Epithelial cell of proximal tubule (primary cell): ENCODE measurements at regions not wholly inside any gene's neighbourhood (a gene's known extent, or its start where the extent isn't known, plus 50 kb on each side); places are given as distances from the start of the nearest gene placed in this dataset.

Experiments used
- DNase-seq: peaks from one replicate; pipeline ENCODE4 v3.0.0-alpha.2; 2011; ENCODE audit warnings: low read depth
- H3K4me3 ChIP-seq: 2 replicates; pipeline ENCODE4 v1.5.1; 2011; ENCODE audit warnings: low read depth, mild to moderate bottlenecking, low read length
- CTCF ChIP-seq: conservative IDR thresholded peaks from 2 replicates; pipeline ENCODE4 v1.5.1; 2012; ENCODE audit warnings: low read depth, mild to moderate bottlenecking, low read length

DNA sequence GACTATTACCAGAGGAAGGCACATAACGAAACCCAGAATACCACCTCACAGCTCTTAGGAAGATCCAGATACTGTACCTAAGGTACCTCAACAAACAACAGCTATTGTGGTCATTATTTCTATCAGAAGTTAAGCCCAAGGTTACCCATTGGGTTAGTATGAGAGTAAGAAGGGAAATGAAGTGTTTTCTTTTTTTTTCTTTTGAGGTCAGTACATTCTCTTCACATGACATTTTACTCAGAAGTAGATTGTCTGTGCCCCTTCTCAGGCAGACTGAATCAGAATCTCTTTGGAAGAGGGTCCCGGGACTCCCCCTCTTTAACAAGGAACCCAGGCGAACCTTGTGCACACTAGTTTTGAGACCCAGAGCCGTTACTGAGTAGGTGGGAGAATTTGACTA lies 233.7 kb upstream of the CXCR4 start:
- TF ChIP-seq CTCF, result no peak
- no peak for DNase-seq
- no peak overlapping the region for H3K4me3 ChIP-seq

- no peak overlapping the region for H3K4me3 ChIP-seq
- TF ChIP-seq CTCF, result no peak
- no peak for DNase-seq
These were observed 230.0 kb upstream of the CXCR4 start for GRCh38 chr2:136347981-136348380.

GRCh38 chr2:136344339-136344738 lies 226.4 kb upstream of the CXCR4 start:
- TF ChIP-seq CTCF, result no peak
- no peak overlapping the region for H3K4me3 ChIP-seq
- no peak for DNase-seq

DNA sequence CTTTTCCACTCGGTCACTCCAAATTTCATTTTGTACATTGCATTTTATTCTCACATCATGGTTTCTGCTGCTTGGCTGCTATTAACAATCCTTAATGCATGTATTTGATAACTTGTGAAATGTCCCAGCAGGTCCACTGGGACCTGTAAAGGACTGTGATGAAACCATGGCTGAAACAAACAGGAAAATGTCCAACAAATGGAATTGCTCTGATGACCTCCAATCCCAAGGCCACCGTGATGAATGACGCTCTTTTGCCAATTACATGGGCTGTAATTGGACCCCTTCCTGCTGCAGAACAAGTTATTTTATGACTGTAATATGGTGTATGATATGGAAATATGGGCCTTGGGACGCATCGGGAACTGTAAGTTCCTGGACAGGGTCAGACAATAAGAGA lies 224.2 kb upstream of the CXCR4 start:
- H3K4me3 ChIP-seq, result no peak overlapping the region
- no peak for TF ChIP-seq CTCF
- DNase-seq, result no peak

GRCh38 chr2:136334967-136335366 lies 217.0 kb upstream of the CXCR4 start:
- no peak overlapping the region for H3K4me3 ChIP-seq
- no peak for TF ChIP-seq CTCF
- no peak for DNase-seq

- H3K4me3 ChIP-seq, result no peak overlapping the region
- no peak for DNase-seq
- no peak for TF ChIP-seq CTCF
These were observed 214.6 kb upstream of the CXCR4 start for GRCh38 chr2:136332436-136333095.

DNA sequence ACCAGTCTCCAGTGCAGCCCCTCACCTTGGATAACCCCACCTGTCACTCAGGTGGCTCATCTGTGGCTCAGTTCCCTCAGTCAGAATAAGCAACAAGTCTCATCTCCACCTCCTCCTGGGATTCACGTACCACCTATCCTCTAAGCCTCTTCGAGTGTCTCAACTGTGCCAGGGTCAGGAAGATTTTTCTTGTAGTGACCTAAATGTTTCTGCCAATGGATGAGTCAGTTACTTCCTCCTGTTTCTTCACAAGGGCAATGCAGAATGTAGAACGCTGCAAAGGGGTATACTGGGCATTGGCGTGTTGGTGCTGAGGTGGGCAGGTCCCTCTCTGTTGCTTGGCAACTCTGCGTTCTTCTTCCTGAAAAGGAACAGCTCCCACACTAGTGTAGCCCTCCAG lies 213.3 kb upstream of the CXCR4 start:
- no peak overlapping the region for H3K4me3 ChIP-seq
- no peak for DNase-seq
- no peak for TF ChIP-seq CTCF
